ENCODE measurements at regions not wholly inside any gene's neighbourhood (a gene's known extent, or its start where the extent isn't known, plus 50 kb on each side); places are given as distances from the start of the nearest gene placed in this dataset.
"Not testable (repeated sequence)": the region's sequence is repeated elsewhere in the genome, so short reads cannot be mapped to it uniquely, and the experiment has no call there.

DNA sequence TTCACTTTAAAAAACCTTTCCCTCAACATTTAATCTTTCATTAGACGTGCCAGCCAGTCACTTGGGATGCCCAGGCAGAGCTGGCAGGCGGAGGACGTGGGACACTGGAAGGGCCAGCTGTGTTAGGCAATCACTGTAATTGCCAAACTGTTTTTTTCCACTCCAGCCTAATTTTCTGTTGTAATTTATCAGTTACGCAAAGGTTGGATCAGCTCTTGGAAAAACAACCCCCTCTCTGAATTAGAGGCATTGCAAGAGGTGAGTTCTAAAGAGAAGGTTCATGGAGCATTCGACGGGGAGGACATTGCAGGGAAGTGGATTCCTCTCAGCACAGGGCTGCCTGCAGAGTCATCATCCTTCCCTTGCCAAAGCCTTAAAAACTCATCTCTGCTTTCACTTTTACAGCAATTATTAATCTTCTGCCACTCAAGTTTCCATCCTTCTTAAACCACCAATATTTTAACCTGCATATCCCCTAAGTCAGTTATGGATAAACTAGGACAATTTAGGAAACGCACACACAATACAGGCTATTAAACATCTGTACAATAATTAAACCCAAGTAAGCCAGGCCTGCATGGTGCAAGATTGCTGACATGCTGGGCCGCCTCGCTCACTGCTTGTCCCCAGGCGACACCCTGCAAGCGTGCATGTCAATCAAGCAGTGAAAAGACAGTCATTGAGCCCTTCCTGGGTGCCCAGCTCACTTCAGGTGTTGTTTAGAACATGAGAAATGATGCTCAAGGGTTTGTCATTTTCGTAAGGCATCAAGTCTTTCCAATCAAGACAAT lies 272.3 kb upstream of the RNF32 start:
- H3K27ac Mint-ChIP-seq, result no peak overlapping the region
- no peak for DNase-seq (ENCODE audit: low spot score)
- no peaks in the 10 kb centered on the region for H3K27me3 Mint-ChIP-seq (ENCODE audit: insufficient read depth)
- no peak overlapping the region for H3K4me3 Mint-ChIP-seq
- no peaks in the 10 kb centered on the region for H3K36me3 Mint-ChIP-seq (ENCODE audit: low read depth)
- H3K4me1 Mint-ChIP-seq (ENCODE audit: low read depth), result no peaks in the 10 kb centered on the region
- no peaks in the 10 kb centered on the region for H3K9me3 Mint-ChIP-seq
- intact Hi-C loops (cut with micrococcal nuclease), result no loop called here

DNA sequence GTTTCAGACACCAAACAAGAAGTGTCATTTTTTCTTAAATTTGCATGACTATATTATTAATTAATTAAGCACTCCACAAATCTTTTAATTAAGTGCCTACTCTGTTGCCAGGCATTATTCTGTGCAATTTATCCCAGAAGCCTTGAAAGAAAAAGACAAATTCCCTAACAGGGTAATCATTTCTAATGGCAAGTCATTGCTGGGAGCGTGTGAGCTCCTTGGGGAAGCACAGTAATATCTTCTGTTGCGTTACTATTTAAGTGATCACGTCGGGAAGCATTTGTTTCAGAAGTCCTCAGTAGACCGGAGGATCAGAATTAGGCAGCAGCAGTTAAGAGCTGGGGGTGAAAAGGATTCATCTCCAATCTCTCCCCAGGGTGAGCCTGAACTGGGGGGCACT lies 276.8 kb upstream of the RNF32 start:
- Mint-ChIP-seq H3K27ac (no peak overlapping the region), H3K4me3 (no peak overlapping the region), H3K4me1 (ENCODE audit: low read depth) (no peaks in the 10 kb centered on the region), H3K27me3 (ENCODE audit: insufficient read depth) (no peaks in the 10 kb centered on the region), H3K36me3 (ENCODE audit: low read depth) (no peaks in the 10 kb centered on the region), H3K9me3 (no peaks in the 10 kb centered on the region)
- intact Hi-C loops (cut with micrococcal nuclease), result no loop called here
- no peak for DNase-seq (ENCODE audit: low spot score)

- Mint-ChIP-seq H3K36me3 (ENCODE audit: low read depth) (no peaks in the 10 kb centered on the region), H3K9me3 (no peaks in the 10 kb centered on the region), H3K27ac (no peak overlapping the region), H3K4me3 (no peak overlapping the region), H3K27me3 (ENCODE audit: insufficient read depth) (no peaks in the 10 kb centered on the region), H3K4me1 (ENCODE audit: low read depth) (no peaks in the 10 kb centered on the region)
- DNase-seq (ENCODE audit: low spot score), result no peak
- intact Hi-C loops (cut with micrococcal nuclease), result no loop called here
These were observed 279.7 kb upstream of the RNF32 start for GRCh38 chr7:156360835-156361234.

- intact Hi-C loops (cut with micrococcal nuclease), result no loop called here
- Mint-ChIP-seq H3K4me3 (no peak overlapping the region), H3K9me3 (no peaks in the 10 kb centered on the region), H3K36me3 (ENCODE audit: low read depth) (no peaks in the 10 kb centered on the region), H3K4me1 (ENCODE audit: low read depth) (no peaks in the 10 kb centered on the region), H3K27me3 (ENCODE audit: insufficient read depth) (no peaks in the 10 kb centered on the region), H3K27ac (no peak overlapping the region)
- DNase-seq (ENCODE audit: low spot score), result no peak
These were observed 284.0 kb upstream of the RNF32 start for GRCh38 chr7:156356551-156356950.

DNA sequence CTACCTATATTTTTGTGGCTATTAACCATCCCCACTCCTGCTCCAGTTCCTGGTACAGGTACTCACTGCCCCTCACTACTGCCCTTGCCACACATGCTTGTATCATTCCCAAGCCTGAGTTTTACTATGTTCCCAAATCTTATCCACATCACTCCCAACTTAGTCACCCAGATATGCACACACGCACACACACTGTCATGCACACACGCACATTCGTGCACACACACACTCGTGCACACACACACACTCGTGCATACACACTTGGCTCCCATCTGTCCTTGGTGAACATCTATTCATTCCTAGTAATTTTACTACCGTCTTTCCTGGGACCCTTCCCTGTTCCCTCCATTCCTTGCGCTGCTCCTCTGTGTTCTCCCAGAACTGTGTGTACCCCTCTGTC lies 287.2 kb upstream of the RNF32 start:
- Mint-ChIP-seq H3K4me1 (ENCODE audit: low read depth) (no peaks in the 10 kb centered on the region), H3K9me3 (no peaks in the 10 kb centered on the region), H3K36me3 (ENCODE audit: low read depth) (no peaks in the 10 kb centered on the region), H3K4me3 (no peak overlapping the region), H3K27me3 (ENCODE audit: insufficient read depth) (no peaks in the 10 kb centered on the region), H3K27ac (no peak overlapping the region)
- intact Hi-C loops (cut with micrococcal nuclease), result no loop called here
- no peak for DNase-seq (ENCODE audit: low spot score)

DNA sequence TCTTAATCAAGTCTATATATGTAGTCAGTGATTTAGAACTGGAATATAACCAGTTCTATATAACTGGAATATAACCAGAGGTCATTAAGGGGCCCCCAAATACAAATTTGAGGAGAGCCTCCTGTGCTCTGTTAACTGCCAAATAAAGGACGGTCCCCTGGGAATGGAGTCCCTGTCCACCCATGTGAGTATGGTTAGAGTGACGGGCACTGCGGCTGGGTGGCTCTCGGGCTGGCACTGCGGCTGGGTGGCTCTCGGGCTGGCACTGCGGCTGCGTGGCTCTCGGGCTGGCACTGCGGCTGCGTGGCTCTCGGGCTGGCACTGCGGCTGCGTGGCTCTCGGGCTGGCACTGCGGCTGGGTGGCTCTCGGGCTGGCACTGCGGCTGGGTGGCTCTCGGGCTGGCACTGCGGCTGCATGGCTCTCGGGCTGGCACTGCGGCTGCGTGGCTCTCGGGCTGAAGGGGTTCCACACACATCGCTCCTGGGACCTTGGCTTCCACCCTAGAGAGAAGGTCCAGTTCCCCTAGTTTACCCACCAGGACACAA lies 292.8 kb upstream of the RNF32 start:
- H3K36me3 Mint-ChIP-seq (ENCODE audit: low read depth); H3K27ac Mint-ChIP-seq; H3K27me3 Mint-ChIP-seq (ENCODE audit: insufficient read depth); intact Hi-C loops (cut with micrococcal nuclease); H3K9me3 Mint-ChIP-seq; H3K4me3 Mint-ChIP-seq; H3K4me1 Mint-ChIP-seq (ENCODE audit: low read depth); DNase-seq (ENCODE audit: low spot score): not testable (repeated sequence)

- Mint-ChIP-seq H3K27ac (no peak overlapping the region), H3K4me1 (ENCODE audit: low read depth) (no peaks in the 10 kb centered on the region), H3K4me3 (no peak overlapping the region), H3K9me3 (no peaks in the 10 kb centered on the region), H3K27me3 (ENCODE audit: insufficient read depth) (no peaks in the 10 kb centered on the region), H3K36me3 (ENCODE audit: low read depth) (no peaks in the 10 kb centered on the region)
- intact Hi-C loops (cut with micrococcal nuclease), result no loop called here
- DNase-seq (ENCODE audit: low spot score), result no peak
These were observed 293.4 kb upstream of the RNF32 start for GRCh38 chr7:156347132-156347531.

- no peak overlapping the region for H3K27ac Mint-ChIP-seq
- H3K4me3 Mint-ChIP-seq, result no peak overlapping the region
- DNase-seq (ENCODE audit: low spot score), result no peak
- no peaks in the 10 kb centered on the region for H3K4me1 Mint-ChIP-seq (ENCODE audit: low read depth)
- H3K36me3 Mint-ChIP-seq (ENCODE audit: low read depth), result no peaks in the 10 kb centered on the region
- intact Hi-C loops (cut with micrococcal nuclease), result no loop called here
- H3K9me3 Mint-ChIP-seq, result no peaks in the 10 kb centered on the region
- H3K27me3 Mint-ChIP-seq (ENCODE audit: insufficient read depth), result no peaks in the 10 kb centered on the region
These were observed 296.0 kb upstream of the RNF32 start for GRCh38 chr7:156344595-156344994.

- Mint-ChIP-seq H3K36me3 (ENCODE audit: low read depth) (no peaks in the 10 kb centered on the region), H3K27me3 (ENCODE audit: insufficient read depth) (no peaks in the 10 kb centered on the region), H3K4me1 (ENCODE audit: low read depth) (no peaks in the 10 kb centered on the region), H3K4me3 (no peak overlapping the region), H3K27ac (no peak overlapping the region), H3K9me3 (no peaks in the 10 kb centered on the region)
- no peak for DNase-seq (ENCODE audit: low spot score)
- intact Hi-C loops (cut with micrococcal nuclease), result no loop called here
These were observed 305.9 kb upstream of the RNF32 start for GRCh38 chr7:156334636-156335035.

- peaks cover 3% of the 10 kb centered on the region for H3K27me3 Mint-ChIP-seq (ENCODE audit: insufficient read depth)
- no peaks in the 10 kb centered on the region for H3K4me1 Mint-ChIP-seq (ENCODE audit: low read depth)
- no peak for DNase-seq (ENCODE audit: low spot score)
- H3K27ac Mint-ChIP-seq, result no peak overlapping the region
- intact Hi-C loops (cut with micrococcal nuclease), result no loop called here
- H3K4me3 Mint-ChIP-seq, result no peak overlapping the region
- H3K36me3 Mint-ChIP-seq (ENCODE audit: low read depth), result no peaks in the 10 kb centered on the region
- H3K9me3 Mint-ChIP-seq, result no peaks in the 10 kb centered on the region
These were observed 312.7 kb upstream of the RNF32 start for GRCh38 chr7:156327916-156328315.

GRCh38 chr7:156327474-156327873 lies 313.1 kb upstream of the RNF32 start:
- no peaks in the 10 kb centered on the region for H3K4me1 Mint-ChIP-seq (ENCODE audit: low read depth)
- peaks cover 3% of the 10 kb centered on the region for H3K27me3 Mint-ChIP-seq (ENCODE audit: insufficient read depth)

GRCh38 chr7:156324201-156324600 lies 316.4 kb upstream of the RNF32 start:
- Mint-ChIP-seq H3K27me3 (ENCODE audit: insufficient read depth) (peaks cover 3% of the 10 kb centered on the region), H3K36me3 (ENCODE audit: low read depth) (no peaks in the 10 kb centered on the region), H3K27ac (no peak overlapping the region), H3K4me3 (no peak overlapping the region), H3K9me3 (peaks cover 3% of the 10 kb centered on the region), H3K4me1 (ENCODE audit: low read depth) (no peaks in the 10 kb centered on the region)
- no peak for DNase-seq (ENCODE audit: low spot score)
- intact Hi-C loops (cut with micrococcal nuclease), result no loop called here

More at GRCh38 chr7:156327474-156327873, 313.1 kb upstream of the RNF32 start:
- no peaks in the 10 kb centered on the region for H3K9me3 Mint-ChIP-seq
- intact Hi-C loops (cut with micrococcal nuclease), result no loop called here
- no peak overlapping the region for H3K4me3 Mint-ChIP-seq
- H3K27ac Mint-ChIP-seq, result no peak overlapping the region
- no peak for DNase-seq (ENCODE audit: low spot score)
- H3K36me3 Mint-ChIP-seq (ENCODE audit: low read depth), result no peaks in the 10 kb centered on the region

- DNase-seq (ENCODE audit: low spot score); H3K4me3 Mint-ChIP-seq; H3K27me3 Mint-ChIP-seq (ENCODE audit: insufficient read depth); H3K4me1 Mint-ChIP-seq (ENCODE audit: low read depth); H3K36me3 Mint-ChIP-seq (ENCODE audit: low read depth); H3K9me3 Mint-ChIP-seq; H3K27ac Mint-ChIP-seq; intact Hi-C loops (cut with micrococcal nuclease): not testable (repeated sequence)
These were observed 319.1 kb upstream of the RNF32 start for GRCh38 chr7:156321430-156321829.

GRCh38 chr7:156318926-156319325 lies 321.6 kb upstream of the RNF32 start:
- H3K27me3 Mint-ChIP-seq (ENCODE audit: insufficient read depth), result peaks cover 3% of the 10 kb centered on the region
- H3K4me1 Mint-ChIP-seq (ENCODE audit: low read depth), result no peaks in the 10 kb centered on the region
- peaks cover 18% of the 10 kb centered on the region for H3K9me3 Mint-ChIP-seq
- no peak overlapping the region for H3K27ac Mint-ChIP-seq
- H3K36me3 Mint-ChIP-seq (ENCODE audit: low read depth), result no peaks in the 10 kb centered on the region
- intact Hi-C loops (cut with micrococcal nuclease), result no loop called here
- H3K4me3 Mint-ChIP-seq, result no peak overlapping the region
- DNase-seq (ENCODE audit: low spot score), result no peak

Measured in activated T-helper 1 cell treated with anti-CD3 and anti-CD28 coated beads, Interleukin-12 subunit alpha, Interleukin-12 subunit beta, Interleukin-2, Interleukin-4 antibody, amounts not matched to agents 30 ng/mL and 10 ng/mL and 1 ng/mL, durations not matched to agents 14 hours and 24 hours and 36 hours (primary cell).